Ishikawa (cell line): ENCODE measurements at regions not wholly inside any gene's neighbourhood (a gene's known extent, or its start where the extent isn't known, plus 50 kb on each side); places are given as distances from the start of the nearest gene placed in this dataset.

Source experiments
- CEBPB ChIP-seq: IDR thresholded peaks from 2 replicates; pipeline ENCODE4 v1.6.1; 2012
- CREB1 ChIP-seq: IDR thresholded peaks from 2 replicates; pipeline ENCODE4 v1.6.1; 2012; ENCODE audit warnings: low read depth
- EGR1 ChIP-seq: IDR thresholded peaks from 2 replicates; pipeline ENCODE4 v1.6.1; 2012
- EP300 ChIP-seq: IDR thresholded peaks from 2 replicates; pipeline ENCODE4 v1.6.1; 2012; ENCODE audit warnings: borderline replicate concordance
- FOXM1 ChIP-seq: IDR thresholded peaks from 2 replicates; pipeline ENCODE4 v1.6.1; 2012; ENCODE audit warnings: low read depth, borderline replicate concordance
- MAX ChIP-seq: IDR thresholded peaks from 2 replicates; pipeline ENCODE4 v1.6.1; 2012
- NFIC ChIP-seq: IDR thresholded peaks from 2 replicates; pipeline ENCODE4 v1.6.1; 2012
- RAD21 ChIP-seq: IDR thresholded peaks from 2 replicates; pipeline ENCODE4 v1.6.1; 2012; ENCODE audit warnings: low read depth
- REST ChIP-seq: IDR thresholded peaks from 2 replicates; pipeline ENCODE4 v1.6.1; 2012; ENCODE audit warnings: low read depth, mild to moderate bottlenecking
- TAF1 ChIP-seq: IDR thresholded peaks from 2 replicates; pipeline ENCODE4 v1.6.1; 2012; ENCODE audit warnings: low read depth, mild to moderate bottlenecking
- TCF12 ChIP-seq: IDR thresholded peaks from 2 replicates; pipeline ENCODE4 v1.6.1; 2012; ENCODE audit warnings: low read depth
- TEAD4 ChIP-seq: IDR thresholded peaks from 2 replicates; pipeline ENCODE4 v1.6.1; 2012
- USF1 ChIP-seq: IDR thresholded peaks from 2 replicates; pipeline ENCODE4 v1.6.1; 2012
- YY1 ChIP-seq: IDR thresholded peaks from 2 replicates; pipeline ENCODE4 v1.6.1; 2012; ENCODE audit warnings: low read depth
- ZBTB7A ChIP-seq: IDR thresholded peaks from 2 replicates; pipeline ENCODE4 v1.6.1; 2012; ENCODE audit warnings: low read depth

GRCh38 chr5:43893951-43894684 is 291.1 kb downstream of the NNT start:
- no peak for TF ChIP-seq FOXM1
- TF ChIP-seq MAX: no peak
- no peak for TF ChIP-seq TEAD4
- no peak for TF ChIP-seq EP300
- no peak for TF ChIP-seq ZBTB7A
- TF ChIP-seq RAD21: no peak
- no peak for TF ChIP-seq CREB1
- TF ChIP-seq TAF1: no peak
- no peak for TF ChIP-seq EGR1
- no peak for TF ChIP-seq USF1
- TF ChIP-seq REST: no peak
- TF ChIP-seq CEBPB: no peak
- TF ChIP-seq TCF12: no peak
- no peak for TF ChIP-seq YY1
- no peak for TF ChIP-seq NFIC

- TF ChIP-seq TCF12 (no peak), FOXM1 (no peak), TEAD4 (no peak), RAD21 (no peak), MAX (no peak), EP300 (no peak), YY1 (no peak), CREB1 (no peak), ZBTB7A (no peak), CEBPB (no peak), EGR1 (no peak), REST (no peak)
Observed at GRCh38 chr5:43891112-43891511, 288.1 kb downstream of the NNT start.

GRCh38 chr5:43889233-43889632 is 286.3 kb downstream of the NNT start:
- TF ChIP-seq RAD21: no peak
- TF ChIP-seq FOXM1: no peak
- TF ChIP-seq NFIC: no peak
- TF ChIP-seq CEBPB: no peak
- no peak for TF ChIP-seq REST
- no peak for TF ChIP-seq YY1
- no peak for TF ChIP-seq EGR1
- no peak for TF ChIP-seq CREB1
- no peak for TF ChIP-seq MAX

- no peak for TF ChIP-seq CEBPB
- TF ChIP-seq FOXM1: no peak
- no peak for TF ChIP-seq NFIC
- no peak for TF ChIP-seq USF1
- no peak for TF ChIP-seq REST
- TF ChIP-seq MAX: no peak
- TF ChIP-seq RAD21: no peak
- TF ChIP-seq EP300: no peak
- no peak for TF ChIP-seq YY1
- TF ChIP-seq ZBTB7A: no peak
- TF ChIP-seq CREB1: no peak
- no peak for TF ChIP-seq TEAD4
- no peak for TF ChIP-seq TAF1
- no peak for TF ChIP-seq EGR1
- no peak for TF ChIP-seq TCF12
Observed at GRCh38 chr5:43875741-43876140, 272.8 kb downstream of the NNT start.
